NCI-H748 treated with DMSO at 0.1 percent for 48 hours (cell line): ENCODE measurements at regions not wholly inside any gene's neighbourhood (a gene's known extent, or its start where the extent isn't known, plus 50 kb on each side); places are given as distances from the start of the nearest gene placed in this dataset.
"Not testable (repeated sequence)": the region's sequence is repeated elsewhere in the genome, so short reads cannot be mapped to it uniquely, and the experiment has no call there.

Experiments used
- DNase-seq: peaks from one replicate; lab custom pipeline; 2025; lab: John Stamatoyannopoulos, UW

- no peak for DNase-seq
Measured at GRCh38 chr1:8144323-8144722, 118.2 kb upstream of the ERRFI1 start.

DNA sequence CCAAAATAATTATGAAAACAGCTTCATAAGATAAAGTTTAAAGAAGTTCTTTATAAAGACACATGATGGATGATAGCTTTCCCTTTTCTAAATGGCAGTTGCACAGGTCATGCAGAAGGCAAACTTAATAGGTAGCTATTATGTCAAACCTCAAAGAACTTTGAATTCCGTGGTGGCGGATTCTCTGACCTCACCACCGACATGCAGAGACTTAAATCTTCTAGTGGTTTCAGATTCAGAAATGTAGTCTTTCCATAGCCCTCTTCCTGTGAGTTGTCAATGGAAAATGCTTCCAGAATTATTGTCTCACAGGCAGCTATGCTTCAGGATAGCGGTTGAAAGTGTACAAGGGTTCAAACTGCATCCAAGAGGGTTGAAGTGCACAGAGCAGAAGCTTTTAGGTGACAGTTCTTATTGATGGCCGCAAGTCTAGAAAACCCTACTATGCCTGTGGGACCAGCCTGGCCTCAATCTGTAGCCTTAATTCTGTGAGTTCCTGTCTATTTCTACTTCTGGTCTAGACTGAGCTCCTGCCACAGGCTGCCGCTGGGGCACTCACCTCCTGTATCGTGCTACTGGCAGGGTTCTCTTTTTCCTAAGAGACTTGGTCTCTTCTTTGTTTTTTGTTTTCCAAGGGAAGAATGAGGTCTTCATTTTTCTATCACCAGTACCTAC lies 117.0 kb upstream of the ERRFI1 start:
- no peak for DNase-seq

DNA sequence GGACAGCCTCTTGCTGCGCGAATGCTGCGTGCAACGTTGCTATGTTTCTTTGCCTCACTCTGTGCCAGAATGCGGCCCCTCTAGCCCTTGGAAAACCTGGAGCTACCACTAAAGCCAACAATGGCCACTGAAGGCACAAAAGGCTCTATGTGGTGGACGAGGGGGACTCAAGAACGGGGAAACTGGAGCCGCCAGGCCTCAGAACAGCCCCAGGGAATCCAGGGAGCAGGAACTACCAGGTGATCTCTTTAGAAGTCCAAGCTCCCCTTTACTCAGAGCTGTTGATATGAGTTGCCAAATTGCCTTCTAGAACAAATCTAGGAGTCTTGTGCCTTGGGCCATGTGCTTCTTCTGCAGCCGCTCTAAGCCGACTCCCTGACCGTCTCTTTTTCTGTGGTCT lies 113.8 kb upstream of the ERRFI1 start:
- no peak for DNase-seq

- no peak for DNase-seq
Measured at GRCh38 chr1:8139383-8139782, 113.3 kb upstream of the ERRFI1 start.

- DNase-seq: no peak
Measured at GRCh38 chr1:8138673-8139072, 112.6 kb upstream of the ERRFI1 start.

DNA sequence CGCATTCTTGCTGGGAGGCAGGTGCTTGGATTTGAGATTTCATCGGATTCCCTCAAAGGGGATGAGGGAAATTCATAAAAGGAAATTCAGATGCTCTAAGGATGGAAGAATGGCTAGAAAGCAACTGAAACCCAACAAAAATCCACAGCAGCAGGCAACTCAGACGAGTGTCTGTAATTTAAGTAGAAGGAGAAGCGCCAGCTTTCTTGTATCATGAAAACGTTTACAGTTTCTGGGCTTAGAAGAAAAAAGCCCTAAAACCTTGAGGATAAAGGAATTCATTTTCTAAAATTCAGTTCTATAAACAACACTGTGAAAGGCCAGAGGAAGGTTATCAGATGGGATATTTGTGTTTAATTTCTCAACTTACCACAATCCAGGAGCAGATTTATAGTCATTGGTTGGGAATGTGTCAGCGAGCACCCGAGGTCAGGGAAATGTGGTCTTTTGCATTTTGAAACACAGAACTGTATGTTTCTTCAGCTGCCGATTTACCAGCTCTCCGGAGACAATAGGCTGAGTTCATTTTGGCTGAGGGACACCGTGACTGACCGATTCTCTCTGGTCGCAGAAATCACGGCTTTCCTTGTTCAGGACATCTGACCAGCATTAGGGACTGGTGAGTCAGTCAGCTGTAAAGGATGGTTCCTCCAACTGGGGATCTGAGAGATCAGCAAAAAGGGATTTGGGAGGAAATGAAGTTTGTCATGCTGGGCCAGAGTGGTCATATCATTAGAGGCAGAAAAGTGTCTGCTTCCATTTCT lies 111.6 kb upstream of the ERRFI1 start:
- no peak for DNase-seq

- no peak for DNase-seq
Measured at GRCh38 chr1:8136766-8137165, 110.7 kb upstream of the ERRFI1 start.

- no peak for DNase-seq
Measured at GRCh38 chr1:8135250-8135649, 109.1 kb upstream of the ERRFI1 start.

DNA sequence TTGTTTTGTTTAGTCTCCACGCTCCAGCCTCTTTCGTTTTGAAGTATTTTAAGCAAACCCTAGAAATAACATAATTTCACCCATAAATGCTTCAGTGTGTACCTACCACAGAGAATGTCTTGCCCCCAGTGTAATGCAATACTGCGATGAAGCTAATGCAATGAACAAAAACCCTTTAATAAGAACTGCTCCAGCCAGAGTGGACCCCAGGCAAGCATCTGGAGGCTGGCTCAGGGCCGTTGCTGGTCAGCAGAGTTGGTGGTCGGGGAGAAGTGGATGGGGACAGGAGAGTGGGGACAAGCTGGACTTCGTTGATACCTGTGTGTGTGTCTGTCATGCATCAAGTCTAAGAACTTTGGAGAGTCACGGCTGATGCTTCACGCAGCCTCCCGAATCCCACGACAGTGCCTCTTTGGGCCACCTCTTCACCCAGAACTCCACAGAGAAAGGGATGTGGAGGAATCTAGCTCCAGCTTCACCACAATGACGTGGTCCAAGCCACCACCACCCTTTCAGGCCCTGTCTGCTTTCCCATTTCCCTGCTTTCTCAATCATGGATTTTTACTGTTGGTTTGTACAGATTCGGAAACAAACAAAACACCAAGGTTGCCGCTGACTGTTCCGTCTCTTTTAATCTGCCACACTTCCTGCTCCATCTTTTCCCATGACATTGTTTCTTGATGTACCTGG lies 108.6 kb upstream of the ERRFI1 start:
- no peak for DNase-seq

DNA sequence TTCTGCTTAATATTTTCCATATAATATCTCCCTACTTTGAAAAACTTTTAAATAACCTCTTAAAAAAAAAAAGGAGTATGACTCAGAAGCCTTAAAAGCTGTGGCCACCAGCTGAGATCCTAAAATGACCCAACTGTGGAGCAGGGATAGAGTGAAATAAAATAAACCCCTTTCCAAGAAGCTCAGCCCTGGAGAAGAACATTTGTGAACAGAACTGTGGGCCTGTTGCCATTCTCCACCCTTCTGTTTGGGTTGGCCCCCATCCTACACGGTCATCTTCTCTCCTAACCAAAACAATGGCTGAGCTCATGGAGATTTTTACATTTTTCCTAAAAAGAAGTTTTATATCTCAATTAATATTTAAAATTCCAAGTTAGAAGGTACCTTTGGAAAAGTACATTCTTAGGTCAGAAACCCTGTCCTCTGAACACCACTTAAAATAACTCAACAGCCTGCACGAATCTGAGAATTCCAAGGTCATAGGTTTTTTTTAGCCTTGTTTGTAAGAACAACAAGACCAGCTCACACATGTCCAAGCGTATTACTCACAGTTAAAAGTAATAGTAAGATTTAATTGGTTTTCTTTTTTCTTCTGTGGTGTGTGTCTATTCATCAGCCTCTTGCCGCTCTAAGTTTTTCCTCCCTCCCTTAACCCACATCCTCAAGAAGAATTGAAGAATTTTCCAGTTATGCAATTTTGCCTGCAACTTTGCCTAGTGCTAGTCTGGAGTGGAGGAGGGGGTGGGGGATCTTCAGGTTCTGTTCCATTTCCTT lies 107.7 kb upstream of the ERRFI1 start:
- no peak for DNase-seq

- no peak for DNase-seq
Measured at GRCh38 chr1:8133190-8133589, 107.1 kb upstream of the ERRFI1 start.

DNA sequence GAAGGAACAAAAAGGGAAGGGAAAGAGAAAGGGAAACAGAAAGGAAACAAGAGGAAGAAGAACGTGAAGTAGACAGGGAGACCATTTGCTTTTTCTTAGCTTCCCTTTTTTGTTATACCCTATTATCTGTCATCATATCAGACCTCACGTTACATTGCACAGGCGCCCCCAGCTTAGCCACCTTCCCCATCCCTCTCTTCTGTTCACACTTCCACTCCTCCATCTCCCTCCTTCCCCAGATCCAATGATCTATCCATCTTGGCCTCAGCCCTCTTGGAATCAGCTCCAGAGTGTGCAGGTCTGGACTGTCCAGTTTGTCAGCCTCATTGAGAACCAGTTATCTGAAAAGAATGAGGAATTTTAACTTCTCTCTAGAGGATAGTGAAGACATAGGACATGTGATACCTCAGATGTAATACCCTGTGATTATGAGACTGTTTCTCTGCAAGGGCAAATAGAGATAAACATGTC lies 101.1 kb upstream of the ERRFI1 start:
- no peak for DNase-seq

DNA sequence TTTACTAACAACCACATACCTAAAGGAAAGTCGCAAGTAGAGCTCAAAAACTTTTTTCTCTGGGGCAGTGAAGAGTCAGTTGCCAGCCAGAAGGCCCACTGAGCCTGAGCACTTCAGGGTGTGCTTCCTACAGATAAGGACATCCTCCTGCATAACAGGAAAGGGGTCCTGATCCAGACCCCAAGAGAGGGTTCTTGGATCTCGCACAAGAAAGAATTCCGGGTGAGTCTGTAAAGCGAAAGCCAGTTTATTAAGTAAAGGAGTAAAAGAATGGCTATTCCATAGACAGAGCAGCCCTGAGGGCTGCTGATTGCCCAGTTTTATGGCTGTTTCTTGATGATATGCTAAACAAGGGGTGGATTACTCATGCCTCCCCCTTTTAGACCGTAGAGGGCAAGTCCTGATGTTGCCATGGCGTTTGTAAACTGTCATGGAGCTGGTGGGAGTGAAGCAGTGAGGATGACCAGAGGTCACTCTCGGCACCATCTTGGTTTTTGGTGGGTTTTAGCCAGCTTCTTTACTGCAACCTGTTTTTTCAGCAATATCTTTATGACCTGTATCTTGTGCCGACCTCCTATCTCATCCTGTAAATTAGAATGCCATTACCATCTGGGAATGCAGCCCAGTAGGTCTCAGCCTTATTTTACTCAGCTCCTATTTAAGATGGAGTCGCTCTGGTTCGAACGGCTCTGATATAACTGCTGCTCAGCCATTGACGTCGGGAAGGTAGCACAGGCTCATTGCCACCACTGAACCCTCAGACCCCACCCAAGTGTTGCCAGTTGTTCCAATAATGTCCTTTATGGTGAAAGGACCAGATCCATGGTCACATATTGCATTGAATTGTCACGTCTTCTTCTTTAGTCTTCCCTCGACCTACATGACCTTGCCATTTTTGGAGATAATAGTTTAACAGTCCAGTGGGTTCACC lies 96.6 kb upstream of the ERRFI1 start:
- DNase-seq: no peak

DNA sequence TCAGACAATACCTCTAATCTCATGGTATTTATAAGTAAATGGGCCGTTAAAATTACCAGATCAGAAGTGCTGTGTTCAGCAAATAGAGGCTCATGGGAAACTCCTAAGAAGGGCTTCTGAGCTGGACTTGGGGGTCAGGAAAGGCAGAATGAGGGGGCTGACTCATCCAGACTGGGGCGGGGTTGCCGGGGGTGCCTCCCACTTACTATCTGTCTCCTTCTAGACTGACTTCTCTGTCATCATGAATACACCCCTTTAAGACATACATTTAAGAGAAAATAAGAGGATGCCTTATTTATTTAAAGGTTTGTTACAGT lies 96.0 kb upstream of the ERRFI1 start:
- DNase-seq: no peak

- no peak for DNase-seq
Measured at GRCh38 chr1:8121261-8122159, 95.4 kb upstream of the ERRFI1 start.

GRCh38 chr1:8120693-8121260 lies 94.7 kb upstream of the ERRFI1 start:
- no peak for DNase-seq

DNA sequence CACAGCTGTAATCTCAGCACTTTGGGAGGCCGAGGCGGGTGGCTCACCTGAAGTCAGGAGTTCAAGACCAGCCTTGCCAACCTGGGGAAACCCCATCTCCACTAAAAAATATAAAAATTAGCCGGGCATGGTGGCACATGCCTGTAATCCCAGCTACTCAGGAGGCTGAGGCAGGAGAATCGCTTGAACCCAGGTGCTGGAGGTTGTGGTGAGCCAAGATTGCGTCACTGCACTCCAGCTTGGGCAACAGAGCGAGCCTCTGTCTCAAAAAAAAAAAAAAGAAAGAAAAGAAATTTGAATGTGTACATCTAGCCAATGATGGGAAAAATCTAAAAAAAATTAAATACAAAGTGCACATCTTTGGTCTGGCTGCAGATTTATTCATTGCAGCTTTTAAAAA lies 92.6 kb upstream of the ERRFI1 start:
- DNase-seq: not testable (repeated sequence)

DNA sequence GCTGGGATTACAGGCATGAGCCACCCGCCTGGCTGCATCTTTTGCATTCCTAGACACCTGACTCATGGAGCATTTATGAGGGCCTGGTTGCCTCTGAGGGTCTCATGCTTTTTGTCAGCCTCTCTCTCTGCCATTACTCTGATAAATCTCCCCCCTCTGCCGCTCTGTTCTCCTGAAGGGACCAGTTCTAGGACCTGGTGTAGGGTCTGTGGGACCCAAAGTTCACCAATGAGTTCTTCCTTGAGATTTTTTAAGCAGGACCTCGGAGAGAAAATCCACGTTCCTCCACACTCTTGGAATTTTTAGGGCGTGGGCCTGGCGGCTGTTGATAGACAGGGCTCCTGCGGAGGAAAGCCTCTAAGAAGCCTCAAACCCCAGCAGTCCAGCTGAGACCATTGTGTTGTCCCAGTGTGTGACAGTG lies 91.9 kb upstream of the ERRFI1 start:
- DNase-seq: no peak

GRCh38 chr1:8116894-8117264 lies 90.8 kb upstream of the ERRFI1 start:
- DNase-seq: no peak

DNA sequence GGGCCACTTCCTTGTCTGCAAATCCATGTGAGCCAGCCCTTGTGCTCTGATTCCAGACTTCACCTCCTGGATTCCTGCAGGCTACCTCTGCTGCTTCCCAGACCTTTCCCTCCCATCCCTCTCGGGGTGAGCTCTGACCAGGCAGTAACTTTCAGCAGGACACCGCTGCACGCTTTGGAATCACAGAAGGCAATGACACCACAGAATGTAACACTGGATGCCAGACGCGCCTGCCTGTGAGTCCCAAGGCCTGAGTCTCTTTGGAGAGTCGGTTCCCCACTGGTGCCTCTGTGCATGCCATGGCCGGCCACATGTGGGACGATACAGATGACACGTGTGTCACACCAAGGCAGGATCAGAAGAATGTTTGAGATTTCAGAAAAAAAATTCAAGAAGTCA lies 89.7 kb upstream of the ERRFI1 start:
- no peak for DNase-seq
